Heart left ventricle (tissue), 16 donors: ENCODE measurements at regions not wholly inside any gene's neighbourhood (a gene's known extent, or its start where the extent isn't known, plus 50 kb on each side); places are given as distances from the start of the nearest gene placed in this dataset.

Experiments used
- ATAC-seq, 4 donors: fragments of 200-7000 bp; cut with Tn5 transposase; one replicate each; pipeline ENCODE4 v1.9.1; 2020 to 2022; ENCODE audit warnings: moderate library complexity in 4 of 4, mild to moderate bottlenecking in 3 of 4, moderate number of reproducible peaks in 1 of 4
- DNase-seq, 5 donors: peaks; one replicate each; pipeline ENCODE4 v3.0.0-alpha.2; 2020
- H3K27ac ChIP-seq, 12 donors: fragments of 200-600 bp; sonication (generic) in 4 of 12; one replicate each; pipeline versions ENCODE4 v1.5.0 to v1.8.0; 2016 to 2022; ENCODE audit warnings: mild to moderate bottlenecking in 2 of 12
- H3K27me3 ChIP-seq, 9 donors: fragments of 200-600 bp; sonication (generic) in 2 of 9; one replicate each; pipeline versions ENCODE4 v1.5.1 to v1.8.0; 2016 to 2022; ENCODE audit warnings: mild to moderate bottlenecking in 3 of 9
- H3K36me3 ChIP-seq, 9 donors: fragments of 200-600 bp; sonication (generic) in 2 of 9; one replicate each; pipeline versions ENCODE4 v1.5.0 to v1.8.0; 2018 to 2022; ENCODE audit warnings: mild to moderate bottlenecking in 2 of 9
- H3K4me1 ChIP-seq, 12 donors: fragments of 200-600 bp; sonication (generic) in 4 of 12; one replicate each; pipeline versions ENCODE4 v1.5.0 to v1.8.0; 2016 to 2022; ENCODE audit warnings: mild to moderate bottlenecking in 3 of 12
- H3K4me3 ChIP-seq, 12 donors: fragments of 200-600 bp; sonication (generic) in 4 of 12; one replicate each; pipeline versions ENCODE4 v1.5.0 to v1.8.0; 2017 to 2022; ENCODE audit warnings: mild to moderate bottlenecking in 9 of 12, moderate library complexity in 4 of 12
- H3K9me3 ChIP-seq, 12 donors: fragments of 200-600 bp; sonication (generic) in 4 of 12; one replicate each; pipeline versions ENCODE4 v1.5.0 to v1.8.0; 2016 to 2022; ENCODE audit warnings: mild to moderate bottlenecking in 1 of 12
- POLR2A ChIP-seq, 2 donors: fragments of 450-650 bp; IDR thresholded peaks; one replicate each; pipeline ENCODE4 v1.6.1; 2017; ENCODE audit warnings: antibody characterized with exemption in 2 of 2, mild to moderate bottlenecking in 2 of 2, moderate library complexity in 2 of 2
- WGBS, 4 donors: extraction: QIAGEN DNeasy Blood & Tissue Kit in 2 of 4; methylation state at CpG; one replicate each; pipeline versions ENCODE4 v1.1.5 to v1.1.7; 2013 to 2018; 5-methylcytosine and 5-hydroxymethylcytosine counted together
- intact Hi-C, 10 donors: fragments of 100-400 bp; cut with DNase I; formaldehyde crosslinking; loops; one replicate each; pipeline versions ENCODE4 v1.11.1 to v1.14.2; 2022
- TF ChIP-seq, protein P1 (sequence below), 12 donors: fragments of 200-600 bp; sonication (generic) in 4 of 12; IDR thresholded peaks; one replicate each; pipeline versions ENCODE4 v1.5.0 to v1.8.0; 2018 to 2022; ENCODE audit warnings: antibody characterized with exemption in 12 of 12, mild to moderate bottlenecking in 5 of 12
- donor health status: ischemic (EF 13 %, LVEDD 7.1; RV severe dilation, severe dysfunction).
- donor health status: healthy with polysubstance abuse.
- donor health status: DM: no; HTN: yes; CAD: no.
- donor health status: DM: no; HTN: no; CAD: no.
- donor health status: ischemic (EF 25% LVEDD 6.9; RV normal size, moderate dysfunction).
- donor health status: ischemic (EF 25% LVEDD 5.7; RV mildly dilated, moderate dysfunction).
- donor health status: healthy.
- donor health status: DM: yes; HTN: yes; CAD: no.
- donor health status: ischemic (EF 35%, LVEDD 5.7; RV mildly dilated, moderate dysfunction).
- donor health status: nonischemic (EF 11% LVEDD 7.7; RV severe dilation, severe dysfunction).
- donor health status: DM: yes; HTN: yes; CAD: no.
- donor health status: PGD.
- donor health status: ischemic (EF 29% LVEDD 5.4; RV normal size, mild dysfunction).
- donor health status: nonischemic (EF 23%, LVEDD 6.1; RV moderate dilation, normal function).

DNA sequence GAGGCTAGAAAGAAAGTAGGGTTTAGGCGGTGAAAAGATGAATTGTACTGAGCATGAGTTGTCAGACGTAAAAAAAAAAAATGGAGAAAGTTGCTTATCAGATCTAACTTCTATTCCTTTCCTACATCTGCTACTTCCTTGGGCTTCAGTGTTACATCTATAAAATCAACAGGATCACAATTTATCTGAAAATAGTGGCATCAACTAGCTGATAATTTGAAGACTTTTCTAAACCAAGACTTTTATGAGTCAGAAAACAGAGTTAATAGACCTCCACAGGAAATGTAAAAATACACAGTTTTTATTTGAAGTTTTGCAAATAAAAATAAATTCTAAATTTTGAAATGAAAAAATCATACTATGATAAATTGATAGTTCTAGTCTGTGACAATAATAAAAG is 399.8 kb downstream of the GRB14 start:
- WGBS, 4 donors: 73 to 84% (median 78%) methylated on average over 2 of the region's 2 CpGs

DNA sequence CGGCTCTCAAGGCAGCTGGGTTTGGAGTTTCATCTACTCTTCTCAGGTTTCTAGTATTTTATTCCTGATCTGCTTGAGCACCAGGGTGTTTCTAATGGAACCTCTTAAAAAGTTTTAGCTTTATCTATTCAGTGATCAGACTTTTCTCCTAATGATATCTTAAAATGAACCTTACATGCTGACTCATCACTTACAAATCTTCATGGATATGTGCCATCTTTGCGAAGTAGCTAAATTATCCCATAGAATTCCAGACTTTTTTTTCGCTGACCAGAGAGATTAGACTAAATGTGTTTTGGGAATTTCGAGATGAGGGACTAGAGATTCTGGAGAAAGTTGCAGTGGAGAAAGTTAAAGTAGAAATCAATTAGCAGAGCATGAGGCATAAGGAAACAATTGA is 401.0 kb downstream of the GRB14 start:
- ATAC-seq (no peak), DNase-seq (no peak)
- Histone ChIP-seq H3K4me1 (no peaks in the 10 kb centered on the region), H3K27ac (no peak overlapping the region), H3K36me3 (no peaks in the 10 kb centered on the region), H3K27me3 (no peaks in the 10 kb centered on the region), H3K9me3 (no peaks in the 10 kb centered on the region), H3K4me3 (no peak overlapping the region)
- intact Hi-C loops: no loop called here
- 73 to 85% (median 74%) methylated on average over 4 of the region's 4 CpGs for WGBS, 4 donors
- TF ChIP-seq, protein P1, sequence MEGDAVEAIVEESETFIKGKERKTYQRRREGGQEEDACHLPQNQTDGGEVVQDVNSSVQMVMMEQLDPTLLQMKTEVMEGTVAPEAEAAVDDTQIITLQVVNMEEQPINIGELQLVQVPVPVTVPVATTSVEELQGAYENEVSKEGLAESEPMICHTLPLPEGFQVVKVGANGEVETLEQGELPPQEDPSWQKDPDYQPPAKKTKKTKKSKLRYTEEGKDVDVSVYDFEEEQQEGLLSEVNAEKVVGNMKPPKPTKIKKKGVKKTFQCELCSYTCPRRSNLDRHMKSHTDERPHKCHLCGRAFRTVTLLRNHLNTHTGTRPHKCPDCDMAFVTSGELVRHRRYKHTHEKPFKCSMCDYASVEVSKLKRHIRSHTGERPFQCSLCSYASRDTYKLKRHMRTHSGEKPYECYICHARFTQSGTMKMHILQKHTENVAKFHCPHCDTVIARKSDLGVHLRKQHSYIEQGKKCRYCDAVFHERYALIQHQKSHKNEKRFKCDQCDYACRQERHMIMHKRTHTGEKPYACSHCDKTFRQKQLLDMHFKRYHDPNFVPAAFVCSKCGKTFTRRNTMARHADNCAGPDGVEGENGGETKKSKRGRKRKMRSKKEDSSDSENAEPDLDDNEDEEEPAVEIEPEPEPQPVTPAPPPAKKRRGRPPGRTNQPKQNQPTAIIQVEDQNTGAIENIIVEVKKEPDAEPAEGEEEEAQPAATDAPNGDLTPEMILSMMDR (IDR thresholded peaks at IDR 0.05): no peak
- no peak for TF ChIP-seq POLR2A (IDR thresholded peaks at IDR 0.05)

More for the DNA sequence above, 399.8 kb downstream of the GRB14 start:
- DNase-seq (no peak), ATAC-seq (no peak)
- Histone ChIP-seq H3K36me3 (no peaks in the 10 kb centered on the region), H3K4me1 (no peaks in the 10 kb centered on the region), H3K27me3 (no peaks in the 10 kb centered on the region), H3K27ac (no peak overlapping the region), H3K4me3 (no peak overlapping the region), H3K9me3 (no peaks in the 10 kb centered on the region)
- intact Hi-C loops: no loop called here
- TF ChIP-seq, protein P1 (IDR thresholded peaks at IDR 0.05): no peak
- TF ChIP-seq POLR2A (IDR thresholded peaks at IDR 0.05): no peak

DNA sequence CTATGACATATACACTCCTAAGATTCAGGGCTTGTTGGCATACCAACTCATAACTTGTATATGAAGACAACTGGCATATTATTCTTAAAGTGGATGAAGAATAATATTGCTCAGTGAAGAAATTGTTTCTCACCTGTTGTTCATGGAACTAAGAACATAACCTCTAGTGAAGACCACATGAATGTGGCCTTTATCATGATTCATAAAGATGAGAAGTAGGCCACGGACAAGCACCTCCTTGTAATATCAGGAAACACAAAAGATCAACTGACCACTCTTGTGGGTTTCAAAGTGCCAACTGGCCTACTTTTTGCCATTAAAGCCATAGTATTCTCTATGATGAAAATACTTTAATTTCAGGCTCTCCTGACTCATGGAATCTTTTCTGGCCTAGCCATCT is 407.4 kb downstream of the GRB14 start:
- Histone ChIP-seq H3K27me3 (no peaks in the 10 kb centered on the region), H3K36me3 (no peaks in the 10 kb centered on the region), H3K9me3 (peaks cover 0 to 5% (median 0%) of the 10 kb centered on the region in 12 donors), H3K4me3 (no peak overlapping the region), H3K27ac (no peak overlapping the region), H3K4me1 (no peaks in the 10 kb centered on the region)
- no peak for ATAC-seq
- TF ChIP-seq, protein P1 (IDR thresholded peaks at IDR 0.05): no peak
- TF ChIP-seq POLR2A (IDR thresholded peaks at IDR 0.05): no peak
- no peak for DNase-seq
- intact Hi-C loops: no loop called here
- whole genome bisulfite sequencing, 4 donors: 65 to 79% (median 73%) methylated on average over 1 of the region's 1 CpG

DNA sequence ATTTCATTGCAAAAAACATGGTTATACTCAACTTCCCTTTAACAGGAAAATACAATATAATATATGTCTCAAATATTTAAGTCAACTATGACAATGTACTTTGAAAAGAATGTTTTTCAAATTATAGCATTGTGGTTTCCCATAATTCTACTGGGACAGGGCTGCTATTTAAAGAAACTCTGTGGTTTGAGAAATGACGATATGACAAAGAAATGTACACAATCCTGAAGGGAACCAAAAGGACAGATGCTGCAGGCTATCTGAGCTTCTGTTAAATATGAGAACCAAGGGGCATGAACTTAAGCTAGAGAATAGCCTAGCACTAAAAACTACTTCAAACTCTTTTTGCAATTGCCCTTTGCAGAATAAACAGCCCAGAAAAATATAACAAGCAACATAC is 415.9 kb downstream of the GRB14 start:
- no peak overlapping the region for H3K27ac ChIP-seq
- TF ChIP-seq, protein P1 (IDR thresholded peaks at IDR 0.05): no peak
- TF ChIP-seq POLR2A (IDR thresholded peaks at IDR 0.05): no peak
- H3K36me3 ChIP-seq: no peaks in the 10 kb centered on the region
- H3K4me3 ChIP-seq: no peak overlapping the region
- H3K4me1 ChIP-seq: no peaks in the 10 kb centered on the region
- intact Hi-C loops: no loop called here
- no peaks in the 10 kb centered on the region for H3K9me3 ChIP-seq
- ATAC-seq (no peak), DNase-seq (no peak)
- no peaks in the 10 kb centered on the region for H3K27me3 ChIP-seq
- WGBS, 4 donors: 18 to 26% (median 20%) methylated on average over 1 of the region's 1 CpG
